Occipital lobe (tissue), 1 donor: ENCODE measurements at regions not wholly inside any gene's neighbourhood (a gene's known extent, or its start where the extent isn't known, plus 50 kb on each side); places are given as distances from the start of the nearest gene placed in this dataset.
"Not testable (repeated sequence)": the region's sequence is repeated elsewhere in the genome, so short reads cannot be mapped to it uniquely, and the experiment has no call there.

Experiments
- DNase-seq: peaks from one replicate; lab custom pipeline; 2025; lab: John Stamatoyannopoulos, UW

DNA sequence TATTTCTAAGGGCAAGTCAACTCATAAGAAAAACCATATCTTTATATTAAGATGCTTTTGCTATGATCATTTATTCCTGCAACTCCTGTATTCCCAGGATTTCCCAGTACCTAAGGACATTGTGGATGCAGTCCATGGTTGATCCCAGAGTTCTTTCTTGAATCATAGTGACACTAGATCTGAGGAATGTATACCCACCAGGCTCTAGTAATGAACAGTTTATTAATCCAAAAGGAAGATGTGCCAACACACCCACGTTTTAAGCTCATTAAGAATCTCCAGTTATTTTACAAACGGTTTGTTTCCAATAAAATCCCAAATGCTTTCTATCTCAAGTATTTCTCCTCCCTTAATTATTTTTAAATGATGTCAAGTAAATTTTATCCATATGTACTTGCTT lies 210.8 kb upstream of the ZEB2 start:
- no peak for DNase-seq

DNA sequence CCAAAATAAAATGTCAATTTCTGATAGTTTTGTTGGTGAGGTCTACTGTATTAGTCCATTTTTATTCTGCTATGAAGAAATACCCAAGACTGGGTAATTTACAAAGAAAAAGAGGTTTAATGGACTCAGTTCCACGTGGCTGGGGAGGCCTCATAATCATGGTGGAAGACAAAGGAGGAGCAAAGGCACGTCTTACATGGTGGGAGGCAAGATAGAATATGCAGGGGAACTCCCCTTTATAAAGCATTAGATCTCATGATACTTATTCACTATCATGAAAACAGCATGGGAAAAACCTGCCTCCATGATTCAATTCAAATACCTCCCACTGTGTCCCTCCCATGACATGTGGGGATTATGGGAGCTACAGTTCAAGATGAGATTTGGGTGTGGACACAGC lies 204.5 kb upstream of the ZEB2 start:
- not testable (repeated sequence) for DNase-seq

DNA sequence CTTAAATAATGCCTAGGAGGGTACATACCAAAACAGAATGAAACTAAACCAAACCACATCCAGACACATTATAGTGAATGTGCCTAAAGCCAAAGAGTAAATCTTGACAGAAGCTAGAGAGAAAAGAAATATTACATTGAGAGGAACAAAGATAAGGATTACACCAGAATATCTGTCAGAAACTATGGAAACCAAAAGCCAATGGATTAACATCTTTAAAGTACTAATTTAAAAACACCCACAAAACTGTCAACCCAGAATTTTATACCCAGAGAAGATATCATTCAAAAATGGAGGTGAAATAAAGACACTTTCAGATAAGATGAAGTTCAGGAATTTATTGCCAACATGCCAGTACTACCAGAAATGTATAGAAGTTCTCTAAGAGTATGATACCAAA lies 198.5 kb upstream of the ZEB2 start:
- DNase-seq = no peak

- DNase-seq = no peak
Observed at GRCh38 chr2:144715992-144716391, 196.1 kb upstream of the ZEB2 start.

- no peak for DNase-seq
Observed at GRCh38 chr2:144713410-144713809, 193.5 kb upstream of the ZEB2 start.

DNA sequence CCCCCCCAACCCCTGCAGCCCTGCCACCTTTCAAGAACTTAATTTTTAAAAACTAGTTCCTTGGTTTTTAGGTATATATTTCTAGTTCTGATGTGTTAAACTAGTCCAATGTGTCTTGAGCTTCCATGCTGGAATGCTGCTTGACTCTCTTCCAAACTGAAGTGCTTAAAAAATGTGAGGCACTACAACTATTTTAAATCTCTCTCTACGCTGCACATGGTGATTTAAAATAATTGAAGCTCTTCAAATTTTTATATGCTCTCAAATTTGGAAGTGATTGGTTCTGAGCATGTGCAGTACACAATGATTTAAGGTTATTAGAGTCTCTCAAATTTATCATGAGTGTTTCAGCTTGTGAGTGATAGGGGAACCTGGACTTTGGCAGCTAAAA lies 192.6 kb upstream of the ZEB2 start:
- no peak for DNase-seq

- no peak for DNase-seq
Observed at GRCh38 chr2:144711630-144712549, 192.0 kb upstream of the ZEB2 start.

GRCh38 chr2:144711084-144711483 lies 191.2 kb upstream of the ZEB2 start:
- DNase-seq = no peak

GRCh38 chr2:144708626-144709025 lies 188.7 kb upstream of the ZEB2 start:
- no peak for DNase-seq

GRCh38 chr2:144707736-144708326 lies 187.9 kb upstream of the ZEB2 start:
- no peak for DNase-seq

DNA sequence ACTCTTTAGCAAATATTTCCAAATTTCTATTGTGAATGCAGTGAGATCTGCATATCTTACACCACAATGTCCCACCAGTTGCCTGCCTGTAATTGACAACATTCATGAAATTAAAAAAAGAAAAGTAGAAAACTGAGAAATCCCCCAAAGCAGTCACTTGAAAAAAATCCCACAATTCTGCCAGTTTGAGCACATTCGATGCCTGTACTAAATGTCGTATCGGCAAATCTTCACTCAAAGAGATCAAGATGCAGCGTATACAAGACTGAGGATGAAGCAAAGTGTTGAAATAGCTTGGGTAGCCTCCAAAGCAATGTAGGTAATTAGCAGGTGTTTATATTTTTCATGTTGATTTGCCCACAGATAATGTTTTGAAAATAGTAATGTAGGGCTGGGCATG lies 186.7 kb upstream of the ZEB2 start:
- no peak for DNase-seq

DNA sequence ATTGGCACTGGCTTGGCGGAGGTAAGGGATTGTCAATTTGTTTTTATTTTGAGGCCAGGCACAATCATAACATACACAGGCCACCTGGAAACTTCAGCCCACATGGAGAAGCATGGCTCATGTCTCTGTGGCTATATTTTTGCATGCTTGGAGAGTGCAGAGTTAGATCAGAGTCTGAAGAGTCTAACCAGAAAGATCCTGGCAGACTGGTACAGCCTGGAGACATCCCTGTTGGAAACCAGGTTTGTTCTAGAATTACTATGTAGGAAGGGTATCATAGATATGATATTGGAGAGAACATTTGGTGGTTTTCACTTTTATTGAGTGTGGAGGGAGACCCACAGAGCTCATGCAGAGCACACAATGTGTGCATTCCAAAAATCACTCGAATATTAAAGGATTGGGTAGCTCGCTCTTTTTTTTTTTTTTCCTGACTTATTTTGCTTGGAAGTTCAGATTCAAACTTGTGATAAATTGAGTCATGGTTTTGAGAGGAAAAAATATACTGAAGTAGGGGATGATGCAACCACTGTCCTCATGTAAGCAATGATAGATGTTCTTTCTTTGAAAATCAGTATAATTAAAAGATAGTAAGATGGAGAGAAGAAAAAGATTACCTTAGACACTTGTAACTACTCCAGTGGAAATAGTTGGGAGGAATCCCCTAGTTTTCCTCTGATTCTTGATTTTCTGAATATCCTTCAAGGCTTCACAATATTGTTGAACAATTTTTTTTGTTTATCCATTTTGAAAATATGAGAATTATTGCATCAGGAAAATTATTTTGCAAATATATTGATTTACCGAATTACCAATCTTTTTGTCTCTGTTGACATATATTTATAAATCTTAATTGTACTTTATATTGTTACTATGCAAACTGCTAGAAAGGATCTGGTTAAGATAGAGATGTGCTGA lies 185.7 kb upstream of the ZEB2 start:
- DNase-seq = no peak

DNA sequence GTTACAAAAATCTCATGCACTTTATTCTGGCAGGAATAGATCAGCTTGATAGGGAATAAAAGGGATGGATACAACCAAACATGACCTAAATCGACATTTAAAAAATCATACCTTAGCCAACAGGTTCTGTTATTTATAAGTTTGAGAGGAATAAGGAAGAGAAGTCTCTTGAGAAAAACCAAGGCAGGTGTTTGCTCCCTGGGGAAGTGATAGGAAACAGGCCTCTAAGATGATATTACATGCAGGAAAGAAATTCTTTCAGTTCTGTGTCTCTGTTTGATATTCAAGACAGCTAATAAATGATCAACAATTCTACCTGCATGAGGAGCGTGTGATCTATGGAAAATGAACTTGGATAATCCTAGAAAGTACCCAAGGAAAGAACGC lies 184.8 kb upstream of the ZEB2 start:
- no peak for DNase-seq

GRCh38 chr2:144703852-144704708 lies 184.2 kb upstream of the ZEB2 start:
- DNase-seq = no peak

DNA sequence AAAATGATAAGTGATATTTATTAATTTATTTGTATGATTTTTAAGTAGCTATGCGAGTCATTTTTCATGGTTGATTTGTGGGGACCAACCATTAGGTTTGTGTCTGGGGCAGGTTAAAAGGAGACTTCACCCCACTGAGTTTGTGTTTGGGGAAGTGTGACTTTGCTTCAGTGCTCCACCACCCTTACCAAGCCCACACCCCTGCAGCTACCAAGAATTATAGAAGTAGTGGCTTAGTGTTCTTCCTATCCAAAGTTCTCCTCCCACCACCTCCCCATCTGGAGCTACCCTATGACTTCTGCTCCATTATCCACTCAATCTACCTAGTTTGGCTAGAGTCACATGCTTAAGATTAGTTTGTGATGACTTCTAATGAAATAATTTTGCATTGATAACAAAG lies 182.1 kb upstream of the ZEB2 start:
- DNase-seq = no peak

DNA sequence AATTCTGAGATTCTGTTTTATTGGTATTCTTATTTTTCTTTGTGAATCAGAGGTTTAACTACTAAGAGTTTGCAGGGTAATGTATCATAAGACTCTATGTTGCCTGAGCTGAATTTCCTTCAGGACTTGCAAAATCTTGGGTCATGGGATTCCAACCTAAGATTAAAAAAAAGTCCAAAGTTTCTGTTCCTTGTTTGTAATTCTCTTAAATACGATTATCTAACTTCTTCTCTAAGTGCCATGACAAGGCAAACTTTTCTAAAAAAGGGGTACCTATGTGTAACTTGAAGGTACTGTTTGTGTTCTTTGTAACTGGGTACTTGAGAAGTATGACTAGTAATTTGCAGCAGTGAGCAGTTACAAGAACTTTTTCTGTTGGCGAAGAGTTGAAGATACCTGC lies 181.3 kb upstream of the ZEB2 start:
- no peak for DNase-seq

DNA sequence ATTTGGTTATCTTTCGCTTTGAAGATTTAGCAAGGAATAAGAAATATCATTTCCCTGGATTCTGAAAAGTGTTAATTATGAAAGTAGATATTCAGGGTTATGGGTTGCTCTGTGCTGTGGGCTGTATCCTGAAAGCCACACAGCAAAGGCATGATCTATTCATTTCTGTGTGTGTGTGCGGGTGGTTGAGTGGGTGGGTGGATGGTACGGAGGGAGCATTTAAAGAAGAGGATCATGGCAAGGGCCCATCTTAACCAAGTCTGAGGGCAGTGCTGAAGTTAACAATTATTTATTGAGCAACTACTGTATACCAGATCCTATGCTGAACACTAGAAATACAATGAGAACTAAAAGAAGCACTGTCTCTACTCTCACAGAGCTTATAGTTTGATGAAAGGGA lies 178.2 kb upstream of the ZEB2 start:
- DNase-seq = no peak

DNA sequence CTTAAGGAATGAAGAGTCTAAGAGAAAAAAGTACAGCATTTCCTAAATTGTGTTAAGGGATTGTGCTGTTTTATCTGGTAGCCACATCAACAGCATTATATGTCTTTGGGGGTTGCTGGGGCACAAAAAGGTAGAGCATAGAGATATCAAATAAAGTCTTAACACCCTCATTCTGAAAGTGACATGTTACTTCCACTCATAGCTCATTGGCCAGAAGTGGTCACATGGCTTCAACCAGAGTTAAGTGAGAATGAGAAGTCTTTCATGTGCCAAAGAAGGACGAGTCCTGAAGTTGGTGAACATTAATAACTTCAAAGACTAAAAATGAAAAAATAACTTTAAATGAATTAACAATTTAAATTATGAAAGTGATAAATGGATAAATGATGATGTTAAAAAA lies 175.7 kb upstream of the ZEB2 start:
- DNase-seq = no peak

DNA sequence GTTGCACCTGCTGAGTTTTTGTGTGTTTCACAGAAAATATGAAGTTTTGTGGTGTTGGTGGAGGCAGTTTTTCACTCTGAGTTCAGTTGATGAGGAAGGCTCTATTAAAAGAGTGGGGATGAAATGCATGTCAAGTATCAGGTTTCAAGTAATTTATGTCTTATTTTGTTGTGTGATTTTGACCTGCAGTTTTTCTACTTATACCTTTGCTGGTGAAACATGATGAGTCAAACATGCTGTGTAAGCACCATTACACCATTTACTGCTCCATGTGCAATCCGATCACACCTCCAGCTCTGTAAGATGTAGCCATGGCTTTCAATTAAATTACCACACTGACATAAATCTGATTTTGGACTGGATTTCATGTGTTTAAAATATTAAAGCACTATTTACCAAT lies 174.5 kb upstream of the ZEB2 start:
- DNase-seq = no peak

DNA sequence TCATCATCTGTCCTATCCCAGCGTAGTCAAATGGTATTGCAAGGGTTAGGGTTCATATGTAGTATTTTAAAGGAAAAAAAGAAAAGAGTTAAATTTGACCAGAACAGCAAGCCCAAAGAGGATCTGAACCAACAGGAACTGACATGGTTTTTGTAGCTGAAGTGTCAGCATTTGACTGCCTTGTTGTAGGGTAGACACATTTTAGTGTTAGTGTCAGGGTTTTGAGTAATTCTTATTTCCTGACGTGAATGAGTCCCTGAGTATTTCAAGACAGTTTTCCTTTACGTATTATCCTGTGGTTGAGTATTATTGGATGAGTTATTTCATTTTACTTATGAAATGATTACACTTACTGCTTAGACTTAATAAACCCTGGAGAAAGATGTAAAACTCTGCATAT lies 173.3 kb upstream of the ZEB2 start:
- no peak for DNase-seq

- DNase-seq = no peak
Observed at GRCh38 chr2:144692661-144693060, 172.7 kb upstream of the ZEB2 start.
